M059J (cell line): ENCODE measurements at regions not wholly inside any gene's neighbourhood (a gene's known extent, or its start where the extent isn't known, plus 50 kb on each side); places are given as distances from the start of the nearest gene placed in this dataset.

ENCODE experiments used
- DNase-seq: peaks from one replicate; pipeline ENCODE4 v3.0.0-alpha.2; 2012; ENCODE audit warnings: low read depth

DNA sequence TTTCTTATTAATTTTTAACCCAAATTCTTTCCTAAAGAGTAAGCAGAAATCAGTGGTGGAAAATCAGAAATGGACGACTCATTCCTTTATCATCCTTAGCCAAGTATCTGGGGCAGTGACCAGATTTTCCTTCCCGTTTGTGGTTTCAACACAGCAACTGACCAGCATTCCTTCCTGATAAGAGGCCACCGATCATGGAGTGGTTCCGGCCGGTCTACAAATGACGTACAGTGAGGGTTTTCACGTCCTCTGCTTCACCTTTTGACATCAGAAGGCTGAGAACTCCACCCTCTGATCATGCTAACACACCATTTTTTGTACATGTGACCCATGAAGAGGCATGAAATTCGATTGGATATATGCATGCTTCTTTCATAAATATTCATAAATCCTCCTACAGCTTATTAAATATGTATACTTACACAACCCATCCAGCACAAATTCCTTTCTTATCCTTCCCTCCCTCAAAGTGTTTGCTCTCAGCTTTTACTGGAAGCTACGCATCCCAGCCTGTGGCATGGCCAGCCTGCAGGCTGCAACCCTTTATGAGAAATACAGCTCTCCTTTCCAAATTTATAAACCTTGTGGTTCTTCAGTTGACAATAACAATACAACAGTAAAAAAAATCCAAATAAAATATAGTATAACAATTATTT, 173.0 kb upstream of the CASK start:
- DNase-seq, result peak; percentile 95

- peak; percentile 59 for DNase-seq
Measured at GRCh38 chrX:42094218-42094617, 170.9 kb upstream of the CASK start.

DNA sequence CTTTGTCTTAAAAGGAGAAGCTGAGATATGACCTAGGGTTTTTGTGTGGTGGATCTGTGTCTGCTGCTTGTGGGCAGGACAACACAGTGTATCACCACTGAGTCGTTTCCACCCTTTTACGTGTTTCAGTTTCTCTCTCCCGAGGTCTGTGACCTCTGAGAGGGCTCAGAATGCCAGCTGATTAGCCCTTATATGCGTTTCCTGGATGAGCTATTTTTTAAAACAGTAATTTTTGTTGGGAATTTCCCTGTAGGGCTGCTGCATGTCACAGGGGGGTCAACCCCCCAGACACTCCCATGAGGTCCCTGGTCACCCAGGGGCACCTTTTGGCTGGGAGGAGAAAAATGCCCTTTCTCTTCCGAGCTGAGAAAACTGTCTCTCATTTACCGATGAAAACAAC, 170.4 kb upstream of the CASK start:
- peak; percentile 73 for DNase-seq

- DNase-seq, result no peak
Measured at GRCh38 chrX:42090395-42090794, 167.0 kb upstream of the CASK start.

- no peak for DNase-seq
Measured at GRCh38 chrX:42089031-42089430, 165.7 kb upstream of the CASK start.

DNA sequence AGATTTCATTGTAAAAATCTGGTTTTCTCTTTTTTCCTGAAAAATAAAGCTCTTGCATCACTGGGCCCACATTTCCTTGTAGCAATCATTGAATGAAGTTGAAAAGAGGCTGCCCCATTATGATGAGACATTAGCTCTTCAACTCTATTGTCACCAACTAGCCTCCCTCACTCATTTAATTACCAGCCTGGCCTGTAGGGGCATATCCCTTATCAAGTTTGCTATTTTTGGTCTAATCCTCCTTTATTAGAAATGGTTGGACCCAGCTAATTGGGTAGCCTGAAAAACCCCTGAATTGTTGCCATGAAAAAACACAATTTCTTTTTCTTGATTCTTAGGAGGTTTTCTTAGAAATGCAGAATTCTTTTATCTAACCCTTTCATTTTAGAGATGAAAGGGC, 164.6 kb upstream of the CASK start:
- DNase-seq, result no peak

DNA sequence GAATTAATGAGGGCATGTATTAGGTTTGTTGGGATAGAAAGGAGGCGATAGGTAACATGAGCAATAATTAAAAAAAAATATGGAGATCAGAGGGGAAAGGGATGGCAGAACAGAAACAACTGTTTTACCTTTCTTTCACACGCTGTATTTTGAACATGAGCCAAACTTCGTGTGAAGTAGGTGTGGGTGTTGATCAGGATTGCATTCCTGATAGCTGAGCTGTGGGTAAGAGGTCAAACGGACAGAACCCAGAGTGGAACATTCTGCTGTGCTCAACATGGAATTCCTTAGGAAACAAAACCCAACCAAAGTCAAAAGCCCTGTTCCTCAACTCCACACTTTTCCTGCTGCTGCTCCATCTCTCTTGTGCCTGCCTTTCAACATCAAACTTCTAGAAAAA, 162.5 kb upstream of the CASK start:
- peak; percentile 46 for DNase-seq

GRCh38 chrX:42079968-42080367, 156.6 kb upstream of the CASK start:
- DNase-seq, result no peak

DNA sequence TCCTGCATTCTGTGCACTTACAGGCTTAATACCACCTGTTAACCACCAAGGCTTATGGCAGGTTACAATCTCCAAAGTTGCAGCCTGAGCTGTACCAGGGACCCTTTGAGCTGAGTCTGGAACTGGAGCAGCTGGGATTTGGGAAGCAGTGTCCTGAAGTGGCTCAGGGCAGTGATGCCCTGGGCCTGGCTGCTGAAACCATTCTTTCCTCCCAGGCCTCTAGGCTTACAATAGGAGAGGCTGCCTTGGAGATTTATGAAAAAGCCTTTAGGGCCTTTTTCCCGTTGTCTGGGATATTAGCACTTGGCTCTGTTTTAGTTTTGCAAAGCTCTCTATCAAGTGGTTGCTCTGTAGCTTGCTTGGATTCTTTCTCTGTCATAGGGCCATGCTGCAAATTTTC, 154.3 kb upstream of the CASK start:
- DNase-seq, result no peak

DNA sequence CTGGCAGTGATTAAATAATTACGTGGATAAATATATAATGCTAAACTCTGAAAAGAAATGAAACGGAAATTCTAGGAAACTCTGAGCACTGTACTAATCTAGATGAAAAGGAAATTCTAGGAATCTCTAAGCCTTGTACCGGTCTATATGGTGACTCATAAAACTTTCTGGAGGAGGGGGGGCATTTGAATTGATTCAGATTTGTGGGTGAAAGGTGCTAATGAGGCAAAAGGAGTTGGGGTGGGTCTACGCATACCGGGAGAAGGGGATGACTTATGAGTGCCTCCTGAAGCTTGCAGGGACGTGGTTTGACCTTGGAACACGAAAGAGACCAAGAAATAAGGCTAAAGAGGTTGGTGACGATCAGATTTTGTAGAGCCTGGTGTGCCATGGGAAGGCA, 151.7 kb upstream of the CASK start:
- DNase-seq, result no peak

GRCh38 chrX:42073448-42073847, 150.1 kb upstream of the CASK start:
- no peak for DNase-seq

- no peak for DNase-seq
Measured at GRCh38 chrX:42070866-42071265, 147.5 kb upstream of the CASK start.

GRCh38 chrX:42054256-42054655, 130.9 kb upstream of the CASK start:
- DNase-seq, result no peak

GRCh38 chrX:42050345-42050744, 127.0 kb upstream of the CASK start:
- no peak for DNase-seq

GRCh38 chrX:42047886-42048285, 124.5 kb upstream of the CASK start:
- no peak for DNase-seq

DNA sequence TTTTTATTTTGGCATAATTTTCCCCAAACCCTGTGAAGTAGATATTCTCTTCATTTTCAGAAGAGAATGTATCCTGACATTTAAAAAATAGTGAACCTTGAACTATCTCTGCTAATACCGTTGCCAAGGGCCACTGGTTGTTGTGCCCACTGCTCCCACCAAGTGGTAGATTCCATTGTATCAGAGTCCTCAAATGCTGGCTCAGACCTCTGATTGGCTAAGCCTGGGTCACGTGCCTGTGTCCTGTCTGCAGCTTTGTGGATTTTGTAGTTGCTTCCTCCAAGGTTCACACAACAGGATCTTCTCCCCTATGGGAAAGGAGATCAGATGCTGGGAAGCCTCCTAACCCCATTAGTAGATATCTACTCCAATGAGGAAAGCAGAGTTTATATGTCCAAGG, 104.8 kb upstream of the CASK start:
- DNase-seq, result peak; percentile 12

- no peak for DNase-seq
Measured at GRCh38 chrX:42027367-42028000, 104.1 kb upstream of the CASK start.

- DNase-seq, result no peak
Measured at GRCh38 chrX:42025861-42026260, 102.5 kb upstream of the CASK start.

- DNase-seq, result no peak
Measured at GRCh38 chrX:42023122-42023521, 99.8 kb upstream of the CASK start.

DNA sequence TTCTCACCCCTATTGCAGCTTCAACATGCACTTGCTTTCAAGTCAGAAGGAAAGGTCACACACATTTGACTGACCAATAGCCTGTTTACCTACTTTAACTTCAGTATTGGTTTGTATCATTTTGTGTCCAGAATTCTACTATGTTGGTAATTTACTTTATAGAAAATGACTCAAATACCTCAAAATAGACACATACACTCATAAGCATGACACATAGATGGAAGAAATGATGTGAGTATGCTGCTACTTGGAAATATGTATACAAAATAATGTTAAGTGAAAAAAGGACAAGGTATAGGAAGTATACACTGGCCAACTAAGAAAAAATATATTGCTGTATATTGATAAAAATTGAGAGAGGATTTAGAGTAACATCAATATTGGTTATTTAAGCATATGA, 98.8 kb upstream of the CASK start:
- no peak for DNase-seq

GRCh38 chrX:42021058-42021457, 97.7 kb upstream of the CASK start:
- no peak for DNase-seq

DNA sequence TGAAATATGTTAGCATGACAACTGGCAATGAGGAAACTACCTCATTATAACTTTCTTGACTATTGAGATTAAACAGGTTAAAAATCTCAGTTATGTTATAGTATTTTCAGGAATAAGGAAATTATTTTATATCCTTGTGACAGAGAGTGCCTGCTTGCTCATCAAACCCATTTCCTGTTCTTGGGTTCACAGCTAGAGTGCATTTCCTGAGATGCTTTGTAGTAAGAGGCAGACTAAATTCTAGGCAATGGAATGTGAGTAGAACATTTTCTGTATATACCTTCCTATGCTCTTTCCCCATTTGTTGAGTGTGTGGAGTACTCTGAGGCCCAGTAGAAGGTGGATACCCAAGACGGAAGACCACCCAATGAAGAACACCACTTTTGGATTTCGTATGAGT, 96.9 kb upstream of the CASK start:
- DNase-seq, result no peak

DNA sequence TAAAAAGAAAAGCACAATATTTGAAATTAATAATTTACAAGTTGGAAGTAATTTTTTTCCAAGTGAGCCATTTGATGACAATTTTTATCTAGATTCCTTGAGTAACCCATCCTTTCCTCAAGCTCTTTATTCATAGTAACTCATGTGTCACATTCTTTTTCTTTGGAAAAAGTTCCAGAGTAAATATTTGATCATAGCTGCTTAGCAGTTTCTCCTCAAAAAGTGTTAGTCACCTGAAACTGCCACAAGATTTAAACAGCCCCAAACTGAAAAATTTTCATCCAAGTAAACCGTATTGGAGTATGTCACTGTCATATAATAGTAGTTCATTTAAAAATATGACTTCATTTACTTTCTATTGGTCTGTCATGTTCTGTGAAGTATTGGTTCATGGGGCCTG, 94.6 kb upstream of the CASK start:
- DNase-seq, result peak; percentile 14

GRCh38 chrX:42000836-42001235, 77.5 kb upstream of the CASK start:
- no peak for DNase-seq
